Mucosa of descending colon (tissue), 3 donors: ENCODE measurements at regions not wholly inside any gene's neighbourhood (a gene's known extent, or its start where the extent isn't known, plus 50 kb on each side); places are given as distances from the start of the nearest gene placed in this dataset.
"Not testable (repeated sequence)": the region's sequence is repeated elsewhere in the genome, so short reads cannot be mapped to it uniquely, and the experiment has no call there.

Experiments used
- ATAC-seq: fragments of 200-7000 bp; cut with Tn5 transposase; one replicate; pipeline ENCODE4 v1.9.1; 2020; ENCODE audit warnings: mild to moderate bottlenecking, moderate library complexity
- DNase-seq, 3 donors: peaks; one replicate each; pipeline ENCODE4 v3.0.0-alpha.2; 2020
- H3K36me3 ChIP-seq: fragments of 200-600 bp; one replicate; pipeline ENCODE4 v1.8.0; 2021; ENCODE audit warnings: low read depth, mild to moderate bottlenecking
- H3K4me1 ChIP-seq: fragments of 200-600 bp; one replicate; pipeline ENCODE4 v1.8.0; 2021; ENCODE audit warnings: low read depth, mild to moderate bottlenecking
- H3K4me3 ChIP-seq: fragments of 200-600 bp; one replicate; pipeline ENCODE4 v1.8.0; 2021; ENCODE audit warnings: mild to moderate bottlenecking
- H3K9me3 ChIP-seq: fragments of 200-600 bp; one replicate; pipeline ENCODE4 v1.8.0; 2021; ENCODE audit warnings: mild to moderate bottlenecking
- intact Hi-C, 2 donors: fragments of 100-400 bp; cut with DNase I in 1 of 2; cut with micrococcal nuclease in 1 of 2; formaldehyde crosslinking; loops; one replicate each; pipeline versions ENCODE4 v1.11.0 to v1.11.1; 2022; cut with DNase I, micrococcal nuclease
- donor health status: DM: no; HTN: no; CAD: no; lungs with moderate emphysema.
- donor health status: DM: no; HTN: no; CAD: no.
- donor health status: DM: no; HTN: yes; CAD: no.

- intact Hi-C loops, H3K36me3 ChIP-seq, H3K4me1 ChIP-seq, DNase-seq, ATAC-seq, H3K9me3 ChIP-seq, H3K4me3 ChIP-seq: not testable (repeated sequence)
Observed at GRCh38 chr7:76686277-76686676, 59.2 kb upstream of the POMZP3 start.

DNA sequence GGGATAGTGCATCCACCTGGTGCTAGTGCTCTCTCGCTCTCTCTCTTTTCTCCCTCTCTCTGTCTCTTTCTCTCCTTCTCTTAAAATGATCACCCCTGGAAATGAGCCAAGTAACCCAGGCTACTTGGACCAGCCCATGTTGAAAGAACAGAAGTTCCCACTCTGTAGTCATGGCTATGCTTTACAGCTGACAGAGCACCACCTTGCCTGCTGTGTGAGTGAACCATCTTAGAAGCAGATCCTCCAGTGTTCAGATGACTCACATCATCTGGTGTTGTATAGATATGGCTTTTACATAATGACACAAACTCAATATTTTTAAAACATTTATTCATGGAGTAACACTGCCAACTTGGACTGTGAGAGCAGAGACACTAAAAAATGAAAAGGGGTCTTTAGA lies 57.7 kb upstream of the POMZP3 start:
- H3K4me1 ChIP-seq, H3K9me3 ChIP-seq, H3K4me3 ChIP-seq, H3K36me3 ChIP-seq, DNase-seq, ATAC-seq, intact Hi-C loops: not testable (repeated sequence)

DNA sequence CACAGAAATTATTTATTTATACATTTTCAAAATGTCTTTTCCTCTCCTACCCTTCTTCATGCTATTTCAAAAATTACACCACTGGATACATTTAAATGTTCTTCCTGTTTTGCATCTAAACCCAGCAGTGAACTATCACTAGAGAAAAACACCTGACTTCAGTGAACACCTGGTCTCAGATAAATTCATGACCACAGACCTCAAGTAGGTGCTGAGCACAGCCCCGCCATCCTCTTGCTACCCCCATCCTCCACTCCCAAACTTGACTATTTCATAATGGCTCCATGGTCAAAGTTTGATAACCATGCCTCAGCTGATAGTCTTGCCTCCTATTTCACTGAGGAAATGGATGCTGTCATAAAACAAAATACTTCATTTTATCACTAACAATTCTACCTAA lies 56.6 kb upstream of the POMZP3 start:
- H3K4me3 ChIP-seq, H3K4me1 ChIP-seq, ATAC-seq, DNase-seq, intact Hi-C loops, H3K9me3 ChIP-seq, H3K36me3 ChIP-seq: not testable (repeated sequence)

GRCh38 chr7:76681810-76682209 lies 54.7 kb upstream of the POMZP3 start:
- H3K4me3 ChIP-seq, ATAC-seq, intact Hi-C loops, DNase-seq, H3K9me3 ChIP-seq, H3K4me1 ChIP-seq, H3K36me3 ChIP-seq: not testable (repeated sequence)

GRCh38 chr7:76679174-76679573 lies 52.1 kb upstream of the POMZP3 start:
- ATAC-seq, H3K4me1 ChIP-seq, intact Hi-C loops: not testable (repeated sequence)

DNA sequence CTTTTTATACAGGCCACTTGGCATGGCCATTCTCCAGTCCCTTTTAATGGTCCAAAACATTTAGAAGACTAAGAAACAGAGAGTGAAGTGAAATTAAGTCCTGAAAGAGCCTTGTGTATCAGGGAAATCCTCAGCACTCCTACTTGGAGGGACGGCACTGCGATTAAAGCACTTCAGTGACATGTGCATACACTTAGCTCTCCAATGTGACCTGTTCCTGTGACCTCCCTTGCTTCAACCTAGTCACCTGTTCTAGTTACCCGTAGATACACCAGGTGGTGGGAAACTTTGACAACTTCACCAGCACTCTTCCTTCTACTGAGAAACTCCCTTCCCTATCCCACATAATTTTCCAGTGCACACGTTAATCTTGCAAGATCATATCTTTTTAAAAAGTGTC lies 51.4 kb upstream of the POMZP3 start:
- DNase-seq, H3K4me1 ChIP-seq, intact Hi-C loops, H3K36me3 ChIP-seq, H3K4me3 ChIP-seq, ATAC-seq, H3K9me3 ChIP-seq: not testable (repeated sequence)

More at GRCh38 chr7:76679174-76679573, 52.1 kb upstream of the POMZP3 start:
- not testable (repeated sequence) for H3K9me3 ChIP-seq, DNase-seq, H3K36me3 ChIP-seq, H3K4me3 ChIP-seq

DNA sequence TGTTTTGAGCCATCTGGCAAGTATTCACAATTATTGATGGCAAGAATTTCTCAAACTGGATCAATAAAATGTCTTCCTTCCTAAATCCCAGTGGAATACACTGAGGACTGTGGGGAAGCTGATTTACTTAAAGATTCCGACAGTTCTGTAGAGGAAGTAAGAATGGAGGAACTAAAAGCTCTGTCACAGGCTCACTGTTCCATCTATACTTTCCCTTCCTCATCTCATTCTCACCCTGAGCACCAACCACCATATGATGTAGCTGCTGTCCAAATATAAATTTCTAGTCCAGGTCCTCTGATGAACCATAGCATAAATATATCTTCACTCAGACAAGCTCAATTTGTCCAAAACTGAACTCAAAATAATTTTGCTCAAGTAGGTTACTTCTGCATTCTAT lies 49.8 kb upstream of the POMZP3 start:
- H3K36me3 ChIP-seq, ATAC-seq, H3K4me3 ChIP-seq, H3K4me1 ChIP-seq, DNase-seq, intact Hi-C loops, H3K9me3 ChIP-seq: not testable (repeated sequence)
